HG03558 (cell line): ENCODE measurements at regions not wholly inside any gene's neighbourhood (a gene's known extent, or its start where the extent isn't known, plus 50 kb on each side); places are given as distances from the start of the nearest gene placed in this dataset.

Experiments used
- ATAC-seq: cut with Tn5 transposase; IDR thresholded peaks from one replicate; pipeline ENCODE4 v1.9.1; 2021; ENCODE audit warnings: moderate number of reproducible peaks; ENCODE audit not compliant: unreplicated experiment; ENCODE audit errors: extremely low read depth

DNA sequence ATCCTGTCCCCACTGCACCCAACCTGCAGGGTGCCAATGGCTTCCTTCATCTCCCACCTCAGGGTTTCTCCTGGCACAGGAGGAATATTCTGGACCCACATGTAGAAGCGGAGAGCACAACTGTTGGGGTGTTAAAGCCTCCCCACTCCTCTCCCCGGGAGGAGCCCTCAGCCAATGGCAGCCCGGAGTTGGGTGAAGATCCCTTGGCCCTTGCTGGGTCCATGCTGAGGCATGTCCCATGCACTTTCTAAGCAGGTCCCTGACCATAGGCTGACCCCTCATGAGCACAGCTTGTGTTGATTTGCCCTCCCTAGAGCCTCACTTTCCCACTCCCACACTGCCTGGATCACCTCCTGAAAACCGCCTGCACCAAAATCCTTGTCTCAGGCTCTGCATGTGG is 97.2 kb upstream of the PMEPA1 start:
- ATAC-seq = no peak

DNA sequence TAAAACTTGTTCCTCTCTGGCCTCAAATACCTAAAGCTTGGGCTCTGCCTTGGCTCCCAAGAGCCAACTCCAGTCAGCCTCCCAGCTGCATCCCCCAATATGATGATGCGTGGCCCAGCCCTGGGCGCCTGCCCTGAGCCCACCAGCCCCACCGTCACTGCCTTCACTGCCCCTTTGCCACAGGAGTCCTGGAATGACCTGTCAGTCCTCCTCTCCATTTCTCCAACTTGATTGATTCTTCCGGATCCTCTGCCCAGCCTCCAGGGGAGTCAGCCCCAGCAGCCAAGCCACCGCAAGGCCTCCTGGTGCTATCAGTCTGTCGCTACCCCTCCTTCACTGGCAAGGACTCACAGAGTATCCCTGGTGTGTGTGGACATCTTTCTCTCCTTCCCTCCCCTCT is 96.7 kb upstream of the PMEPA1 start:
- no peak for ATAC-seq

- ATAC-seq = no peak
These were observed 95.9 kb upstream of the PMEPA1 start for GRCh38 chr20:57805747-57806146.

DNA sequence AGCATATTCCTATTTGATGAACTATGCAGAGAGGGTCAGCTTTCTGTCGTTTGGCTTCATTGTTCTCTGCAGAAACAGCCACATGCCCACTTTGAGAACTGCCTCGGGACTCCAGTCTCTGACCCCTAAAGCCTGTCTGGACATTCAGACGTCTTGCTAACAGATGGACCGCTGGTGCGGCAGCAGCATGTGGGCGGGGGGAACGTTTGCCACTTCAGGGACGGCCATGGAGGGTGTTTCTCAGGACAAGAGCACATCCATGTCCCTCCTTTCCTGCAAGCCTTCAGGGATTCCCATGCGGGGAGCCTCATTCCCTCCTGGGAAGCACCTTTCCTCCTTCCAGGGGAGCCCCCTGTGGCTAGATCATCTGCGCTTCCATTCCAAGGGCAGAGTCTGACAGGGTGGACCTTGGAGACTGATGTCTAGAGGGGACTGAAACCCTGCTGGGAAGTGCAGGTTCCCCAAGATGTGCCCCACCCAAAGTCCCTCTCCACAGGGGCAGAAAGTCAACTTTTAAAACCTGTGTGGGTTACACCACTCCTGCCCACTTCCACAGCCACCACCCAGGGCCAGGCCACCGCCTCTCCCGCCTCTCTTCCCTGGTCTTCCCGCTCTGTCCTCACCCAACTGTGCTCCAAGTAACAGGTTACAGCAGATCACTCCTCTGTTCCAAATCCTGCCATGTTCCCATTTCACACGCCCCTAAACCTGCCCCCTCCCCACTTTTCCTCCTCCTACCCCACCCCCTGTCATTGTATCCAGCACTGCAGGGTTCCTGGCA is 94.8 kb upstream of the PMEPA1 start:
- no peak for ATAC-seq

DNA sequence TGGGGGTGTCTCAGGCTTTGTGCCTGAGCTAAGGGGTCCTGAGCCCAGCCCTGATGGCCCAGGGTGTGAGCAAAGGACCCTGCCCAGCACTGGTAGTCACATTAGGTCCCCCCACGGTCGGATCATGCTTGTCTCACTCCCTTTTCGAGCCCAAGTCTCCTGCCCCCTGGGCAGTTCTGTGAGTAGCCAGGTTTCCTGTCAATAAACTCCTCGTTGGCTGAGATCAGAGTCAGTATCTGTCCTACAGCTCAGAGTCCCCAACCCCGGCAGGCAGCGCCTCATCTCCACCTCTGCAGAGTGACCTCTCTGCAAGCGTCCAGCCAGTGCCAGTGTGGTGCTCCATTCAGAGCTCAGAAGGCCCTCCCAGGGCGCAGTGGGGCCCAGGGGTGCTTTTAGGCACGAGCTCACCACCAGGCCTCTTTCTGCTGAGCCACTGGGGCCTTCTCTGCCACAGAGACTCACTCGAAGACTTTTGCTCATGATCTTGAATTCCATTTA is 93.7 kb upstream of the PMEPA1 start:
- ATAC-seq = no peak

DNA sequence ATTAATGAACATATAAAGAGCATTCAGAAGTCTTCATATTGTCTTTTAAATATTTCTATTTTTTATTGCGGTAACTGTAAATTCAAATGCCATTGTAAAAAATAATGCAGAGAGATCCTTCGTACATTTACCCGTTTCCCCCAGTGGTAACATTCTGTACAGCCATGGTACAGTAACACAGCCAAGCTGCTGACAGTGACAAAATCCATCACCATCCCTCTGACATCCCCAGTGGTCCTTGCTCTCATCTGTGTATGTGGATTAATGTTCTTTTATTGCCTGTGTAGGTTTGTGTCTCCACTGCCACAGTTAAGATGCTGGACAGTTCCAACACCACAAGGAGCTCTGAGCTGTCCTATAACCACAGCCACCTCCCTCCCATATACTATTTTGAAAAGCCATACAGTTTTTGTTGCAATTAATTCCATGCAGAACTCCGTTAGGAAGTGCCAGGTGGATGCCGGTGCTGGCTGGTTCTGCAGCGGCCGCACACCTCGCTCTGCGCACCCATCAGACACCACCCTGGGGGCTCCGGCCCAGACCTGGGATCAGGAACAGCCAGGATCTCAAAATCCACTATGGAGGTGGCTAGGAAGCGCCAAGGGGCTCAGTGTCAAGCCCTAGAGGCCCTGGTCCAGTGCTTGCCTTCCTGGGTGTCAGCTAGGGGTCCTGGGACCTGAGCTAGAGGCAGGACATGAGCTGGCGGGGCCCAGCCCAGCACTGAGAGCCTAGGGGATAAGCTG is 93.1 kb upstream of the PMEPA1 start:
- no peak for ATAC-seq

- ATAC-seq = no peak
These were observed 91.8 kb upstream of the PMEPA1 start for GRCh38 chr20:57801581-57801980.

DNA sequence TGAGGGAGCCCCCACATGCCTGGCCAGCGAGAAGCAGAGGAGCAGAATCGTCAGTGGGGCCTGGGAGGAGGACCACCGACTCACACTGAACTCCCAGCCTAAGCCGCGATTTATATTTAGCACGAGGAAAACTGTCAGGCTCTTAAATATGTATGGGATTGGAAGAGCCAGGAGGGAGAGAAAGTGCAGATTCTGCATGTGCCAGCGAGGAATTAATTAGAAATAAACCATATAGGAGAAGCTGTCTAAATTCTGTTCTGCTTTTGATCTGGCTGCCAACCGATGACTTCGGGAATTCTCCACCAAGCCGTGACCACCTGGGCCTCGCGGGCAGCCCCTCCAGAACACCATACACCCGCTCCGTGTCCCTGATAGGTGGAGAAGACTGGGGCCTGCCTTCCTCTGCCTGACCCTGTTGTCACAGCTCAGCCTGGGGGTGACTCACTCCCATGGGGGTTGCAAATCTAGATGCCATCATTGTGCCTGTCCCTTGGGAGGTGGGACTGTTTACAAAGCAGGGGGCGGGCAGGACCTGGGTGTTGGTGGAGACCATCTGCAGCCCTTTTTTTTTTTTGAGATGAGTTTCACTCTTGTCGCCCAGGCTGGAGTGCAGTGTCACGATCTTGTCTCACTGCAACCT is 91.1 kb upstream of the PMEPA1 start:
- no peak for ATAC-seq

DNA sequence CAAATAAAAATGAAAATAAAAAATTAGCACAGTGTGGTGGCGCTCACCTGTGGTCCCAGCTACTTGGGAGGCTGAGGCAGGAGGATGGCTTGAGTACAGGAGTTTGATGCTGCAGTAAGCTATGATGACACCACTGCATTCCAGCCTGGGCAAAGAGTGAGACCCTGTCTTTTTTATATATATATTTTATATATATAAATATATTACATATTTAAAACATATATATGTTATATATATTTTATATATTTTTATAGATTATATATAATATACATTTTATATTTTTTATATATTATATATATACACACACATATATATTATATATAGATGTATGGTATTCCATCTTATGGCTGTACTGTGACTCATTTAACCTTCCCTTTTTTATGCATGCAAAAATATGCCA is 87.6 kb upstream of the PMEPA1 start:
- no peak for ATAC-seq

GRCh38 chr20:57795977-57796560 is 86.3 kb upstream of the PMEPA1 start:
- ATAC-seq = no peak

DNA sequence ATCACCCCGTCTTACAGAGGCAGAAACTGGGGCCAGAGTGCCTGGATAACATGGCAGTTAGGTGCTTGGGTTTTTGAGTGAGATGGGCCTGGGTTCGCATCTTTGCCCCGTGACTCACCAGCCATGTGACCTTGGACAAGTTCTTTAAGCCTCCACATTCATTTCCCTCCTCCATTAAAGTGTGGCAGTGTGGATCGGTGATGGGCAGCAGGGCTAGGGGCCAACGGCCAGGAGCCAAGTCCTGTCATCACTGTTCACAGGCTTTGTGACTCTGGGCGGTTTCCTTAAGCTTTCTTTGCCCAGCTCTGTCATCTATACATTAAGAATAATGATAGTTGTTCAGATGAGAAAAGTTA is 85.5 kb upstream of the PMEPA1 start:
- ATAC-seq = no peak

- no peak for ATAC-seq
These were observed 85.0 kb upstream of the PMEPA1 start for GRCh38 chr20:57794600-57795341.

- no peak for ATAC-seq
These were observed 84.2 kb upstream of the PMEPA1 start for GRCh38 chr20:57794036-57794435.

GRCh38 chr20:57793421-57793820 is 83.6 kb upstream of the PMEPA1 start:
- ATAC-seq = no peak

- ATAC-seq = no peak
These were observed 82.7 kb upstream of the PMEPA1 start for GRCh38 chr20:57792386-57793080.

GRCh38 chr20:57791966-57792365 is 82.2 kb upstream of the PMEPA1 start:
- no peak for ATAC-seq

- no peak for ATAC-seq
These were observed 81.6 kb upstream of the PMEPA1 start for GRCh38 chr20:57791178-57791962.

DNA sequence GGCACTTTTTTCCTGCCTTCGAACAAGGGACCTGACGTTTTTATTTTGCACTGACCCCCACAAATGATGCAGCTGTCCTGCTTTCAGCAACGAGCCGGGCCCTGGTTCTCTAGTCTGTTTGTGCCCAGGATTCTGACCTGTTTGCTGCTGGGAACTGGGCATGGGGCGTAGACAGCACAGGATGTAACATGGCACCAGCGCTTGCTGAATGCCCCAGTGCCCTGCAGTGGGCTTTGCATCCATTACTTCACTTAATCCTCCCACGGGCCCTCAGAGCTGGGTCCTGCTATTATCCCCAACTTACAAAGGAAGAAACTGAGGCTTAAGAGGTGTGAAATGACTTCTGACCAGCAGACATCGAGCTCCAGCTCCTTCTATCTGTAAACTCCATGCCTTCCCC is 80.4 kb upstream of the PMEPA1 start:
- no peak for ATAC-seq
